NCI-H1105 (cell line): ENCODE measurements at regions not wholly inside any gene's neighbourhood (a gene's known extent, or its start where the extent isn't known, plus 50 kb on each side); places are given as distances from the start of the nearest gene placed in this dataset.
"Not testable (repeated sequence)": the region's sequence is repeated elsewhere in the genome, so short reads cannot be mapped to it uniquely, and the experiment has no call there.

Experiments
- DNase-seq: peaks from one replicate; lab custom pipeline; 2025; lab: John Stamatoyannopoulos, UW

GRCh38 chrX:6990552-6991193, 156.8 kb upstream of the STS start:
- no peak for DNase-seq

DNA sequence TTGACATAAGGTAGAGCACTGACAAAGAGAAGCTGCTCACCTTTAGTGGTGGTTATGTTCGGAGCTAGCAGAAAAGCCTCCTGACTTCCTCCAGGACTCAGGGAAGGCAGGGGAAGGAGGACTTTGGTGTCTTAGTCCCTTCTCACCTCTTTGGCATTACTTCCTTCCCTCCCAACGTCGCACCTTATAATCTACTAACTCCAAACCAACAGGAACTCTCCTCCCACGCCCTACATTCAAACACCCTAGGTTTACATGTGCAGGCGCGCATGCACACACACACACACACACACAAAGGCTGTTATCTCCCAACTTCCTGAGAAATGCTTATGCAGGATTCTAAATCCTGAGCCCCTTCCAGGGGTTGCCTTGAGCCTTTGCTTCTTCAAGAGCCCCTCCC, 157.7 kb upstream of the STS start:
- no peak for DNase-seq

- DNase-seq, result not testable (repeated sequence)
Observed at GRCh38 chrX:6988694-6989093, 158.8 kb upstream of the STS start.

GRCh38 chrX:6986915-6987314, 160.6 kb upstream of the STS start:
- DNase-seq, result no peak

DNA sequence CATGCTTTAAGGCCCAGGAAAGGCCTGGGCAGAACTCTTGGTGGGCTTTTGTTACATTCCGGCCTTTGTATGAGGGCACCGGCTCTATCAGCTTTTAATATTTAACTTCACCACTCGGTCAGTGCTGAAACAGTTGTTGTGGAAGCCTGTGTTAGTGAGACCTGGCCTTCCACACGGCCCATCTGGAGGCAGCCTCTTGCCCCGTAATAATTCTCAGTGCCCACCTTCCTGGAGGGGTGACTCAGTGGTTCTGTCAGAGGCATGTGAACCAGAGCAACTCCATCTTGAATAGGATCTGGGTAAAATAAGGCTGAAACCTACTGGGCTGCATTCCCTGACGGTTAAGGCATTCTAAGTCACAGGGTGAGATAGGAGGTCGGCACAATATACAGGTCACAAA, 162.0 kb upstream of the STS start:
- no peak for DNase-seq

GRCh38 chrX:6983207-6983955, 164.1 kb upstream of the STS start:
- no peak for DNase-seq

- DNase-seq, result no peak
Observed at GRCh38 chrX:6981718-6982406, 165.7 kb upstream of the STS start.

DNA sequence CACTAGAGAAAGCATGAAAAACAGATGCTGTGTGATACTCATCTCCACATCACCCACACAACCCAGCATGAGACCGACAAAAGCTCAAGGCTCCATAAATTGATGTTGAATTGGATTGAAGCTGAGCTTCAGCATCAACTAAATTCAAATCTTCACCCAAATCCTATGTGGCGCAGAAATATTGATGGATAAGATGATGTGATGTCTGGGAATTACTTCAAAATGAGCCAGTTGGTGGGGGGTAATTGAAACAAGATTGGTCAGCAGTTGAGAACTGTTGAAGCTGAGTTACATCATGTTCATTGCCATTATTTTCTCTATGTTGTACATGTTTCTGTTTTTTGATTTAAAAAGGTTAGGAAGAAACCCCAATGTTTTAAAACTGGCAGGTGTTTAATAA, 166.5 kb upstream of the STS start:
- no peak for DNase-seq

DNA sequence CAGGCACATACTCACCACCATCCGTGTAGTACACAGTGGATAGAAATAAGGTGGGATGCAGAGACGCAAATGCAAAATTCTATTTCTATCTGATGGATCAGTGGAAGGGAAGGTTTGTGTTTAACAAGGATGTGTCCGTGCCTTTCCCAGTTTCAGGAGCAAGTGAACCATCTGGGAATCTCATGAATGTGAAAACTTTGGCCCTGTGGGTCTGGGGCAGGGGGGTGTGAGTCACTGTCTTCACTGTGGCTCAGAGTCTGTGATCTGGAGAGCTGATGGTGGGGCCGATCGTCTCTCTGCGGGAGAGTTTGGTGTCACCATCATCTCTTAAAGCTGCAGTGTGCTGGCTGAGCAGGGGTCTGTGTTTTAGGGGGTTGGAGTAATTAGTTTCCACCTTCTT, 179.3 kb upstream of the STS start:
- no peak for DNase-seq

- DNase-seq, result no peak
Observed at GRCh38 chrX:6965729-6966128, 181.8 kb upstream of the STS start.

DNA sequence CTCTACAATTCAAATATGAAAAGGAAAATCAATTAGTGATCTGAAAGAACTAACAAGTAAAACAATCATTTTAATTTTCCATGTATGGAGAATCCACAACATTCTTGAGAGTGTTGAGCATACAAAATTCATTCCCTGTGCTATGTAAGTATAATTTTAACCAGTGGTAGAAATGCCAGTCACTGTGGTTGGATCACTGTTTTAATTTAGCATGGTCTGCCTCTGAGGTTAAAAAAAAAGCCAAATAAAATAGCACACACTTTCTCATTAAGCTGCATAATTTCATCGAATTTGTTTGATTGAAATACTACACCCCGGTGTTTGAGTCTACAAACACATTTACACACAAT, 185.5 kb upstream of the STS start:
- DNase-seq, result no peak

DNA sequence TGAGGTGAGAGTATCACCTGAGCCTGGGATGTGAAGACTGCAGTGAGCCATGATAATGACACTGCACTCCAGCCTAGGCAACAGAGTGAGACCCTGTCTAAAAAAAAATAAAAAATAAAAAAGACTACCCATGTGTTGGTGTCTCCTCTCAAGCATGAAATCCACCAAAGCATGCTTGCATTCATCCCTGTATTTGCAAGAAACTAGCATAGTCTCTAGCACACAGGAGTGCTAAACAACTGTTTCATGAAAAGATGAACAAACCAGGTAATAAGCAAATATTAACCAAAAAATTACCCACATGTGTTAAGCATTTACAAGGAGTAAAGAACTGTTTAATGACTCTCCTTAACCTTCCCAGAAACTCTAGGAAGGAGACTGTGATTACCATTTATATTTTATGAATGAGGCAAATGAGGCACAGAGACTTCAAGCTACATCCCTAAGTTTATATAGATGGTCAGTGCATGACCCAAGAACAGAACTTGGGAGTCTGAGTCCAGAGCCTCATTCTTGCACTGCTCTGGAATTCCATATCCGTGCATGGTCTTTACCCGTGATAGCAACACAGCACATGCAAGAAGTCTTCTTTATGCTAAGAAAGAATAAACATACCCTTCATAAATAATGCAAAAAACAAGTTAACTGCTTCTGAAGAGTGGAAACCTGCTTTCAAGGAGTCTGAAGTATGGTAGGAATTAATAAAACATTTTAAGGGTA, 186.1 kb upstream of the STS start:
- no peak for DNase-seq

DNA sequence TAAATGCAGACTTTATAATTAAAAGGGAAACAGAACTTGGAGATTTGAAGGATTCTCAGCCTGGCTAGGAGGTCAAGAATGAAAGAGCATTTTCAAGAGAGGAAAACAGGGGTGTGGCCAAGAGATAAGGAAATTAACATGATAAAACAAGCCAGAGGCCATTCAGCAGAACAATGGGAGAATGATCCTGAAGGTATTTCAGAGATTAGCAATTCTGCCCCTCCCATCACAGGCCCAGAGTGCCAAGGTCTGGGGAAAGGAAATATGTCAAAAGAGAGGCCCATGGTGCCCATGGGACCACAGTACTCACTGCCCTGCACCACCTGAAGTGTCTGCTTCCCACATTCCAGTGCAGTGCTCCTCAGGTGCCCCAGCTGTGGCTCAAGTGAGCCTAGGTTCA, 188.5 kb upstream of the STS start:
- DNase-seq, result no peak

DNA sequence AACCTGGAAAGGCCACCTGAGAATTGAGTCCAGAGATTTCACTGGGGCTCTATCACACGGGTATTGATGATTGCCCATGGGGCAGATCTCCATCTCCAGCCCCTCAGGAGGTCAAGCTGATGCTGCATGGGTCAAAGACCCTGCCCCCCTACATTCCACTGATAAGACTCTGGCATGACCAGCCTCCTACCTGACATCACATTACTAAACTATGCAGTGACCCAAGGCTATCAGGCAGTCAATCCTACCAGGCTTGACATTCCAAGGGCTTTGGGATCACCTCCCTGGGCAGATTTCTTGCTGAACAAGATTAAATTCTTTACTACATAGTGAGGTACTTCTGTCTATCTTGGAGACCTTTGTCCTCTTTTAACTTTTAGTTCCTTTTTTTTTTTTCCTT, 192.7 kb upstream of the STS start:
- DNase-seq, result no peak

GRCh38 chrX:6946168-6946567, 201.3 kb upstream of the STS start:
- DNase-seq, result no peak

- DNase-seq, result no peak
Observed at GRCh38 chrX:6941041-6941440, 206.5 kb upstream of the STS start.

DNA sequence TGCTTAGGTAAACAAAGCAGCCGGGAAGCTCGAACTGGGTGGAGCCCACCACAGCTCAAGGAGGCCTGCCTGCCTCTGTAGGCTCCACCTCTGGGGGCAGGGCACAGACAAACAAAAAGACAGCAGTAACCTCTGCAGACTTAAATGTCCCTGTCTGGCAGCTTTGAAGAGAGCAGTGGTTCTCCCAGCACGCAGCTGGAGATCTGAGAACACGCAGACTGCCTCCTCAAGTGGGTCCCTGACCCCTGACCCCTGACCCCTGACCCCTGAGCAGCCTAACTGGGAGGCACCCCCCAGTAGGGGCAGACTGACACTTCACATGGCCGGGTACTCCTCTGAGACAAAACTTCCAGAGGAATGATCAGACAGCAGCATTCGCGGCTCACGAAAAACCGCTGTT, 214.6 kb upstream of the STS start:
- DNase-seq, result not testable (repeated sequence)

DNA sequence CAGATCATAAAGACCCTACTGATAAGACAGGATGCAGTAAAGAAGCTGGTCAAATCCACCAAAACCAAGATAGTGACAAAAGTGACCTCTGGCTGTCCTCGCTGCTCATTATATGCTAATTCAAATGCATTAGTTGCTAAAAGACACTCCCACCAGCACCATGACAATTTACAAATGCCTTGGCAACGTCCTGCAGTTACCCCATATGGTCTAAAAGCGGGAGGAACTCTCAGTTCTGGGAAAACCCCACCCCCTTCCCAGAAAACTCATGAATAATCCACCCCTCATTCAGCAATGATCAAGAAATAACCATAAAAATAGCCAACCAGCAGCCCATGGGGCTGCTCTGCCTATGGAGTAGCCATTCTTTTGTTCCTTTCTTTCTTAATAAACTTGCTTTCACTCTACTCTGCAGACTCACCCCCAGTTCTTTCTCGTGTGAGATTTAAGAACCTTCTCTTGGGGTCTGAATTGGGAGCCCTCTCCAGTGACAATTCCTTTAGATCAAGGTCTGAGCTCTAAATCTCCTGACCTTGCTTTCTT, 217.1 kb upstream of the STS start:
- no peak for DNase-seq

DNA sequence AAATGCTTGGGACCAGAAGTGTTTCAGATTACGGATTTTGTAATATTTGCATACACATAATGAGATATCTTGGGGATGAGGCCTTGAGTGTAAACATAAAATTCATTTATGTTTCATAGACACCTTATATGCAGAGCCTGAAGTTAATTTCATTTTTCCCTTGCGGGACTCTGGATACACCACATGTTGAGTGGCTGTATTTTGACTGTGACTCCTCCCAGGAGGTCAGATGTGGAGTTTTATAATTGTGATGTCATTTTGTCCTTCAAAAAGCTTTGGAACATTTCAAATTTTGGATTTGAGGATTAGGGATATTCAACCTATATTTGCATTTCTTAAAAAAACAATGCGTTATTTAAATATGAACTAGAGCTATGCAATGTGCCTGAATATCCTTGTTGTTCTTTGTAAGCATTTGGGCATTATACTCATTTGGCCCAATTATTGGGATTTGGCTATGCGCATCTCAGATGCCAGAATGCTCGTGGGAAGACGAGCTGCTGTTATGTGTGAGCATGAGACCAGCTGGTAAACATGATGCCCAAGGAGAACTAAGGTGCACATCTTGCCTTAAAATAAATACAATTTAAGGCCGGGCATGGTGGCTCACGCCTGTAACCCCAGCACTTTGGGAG, 223.0 kb upstream of the STS start:
- DNase-seq, result no peak

GRCh38 chrX:6917666-6918065, 229.8 kb upstream of the STS start:
- no peak for DNase-seq

DNA sequence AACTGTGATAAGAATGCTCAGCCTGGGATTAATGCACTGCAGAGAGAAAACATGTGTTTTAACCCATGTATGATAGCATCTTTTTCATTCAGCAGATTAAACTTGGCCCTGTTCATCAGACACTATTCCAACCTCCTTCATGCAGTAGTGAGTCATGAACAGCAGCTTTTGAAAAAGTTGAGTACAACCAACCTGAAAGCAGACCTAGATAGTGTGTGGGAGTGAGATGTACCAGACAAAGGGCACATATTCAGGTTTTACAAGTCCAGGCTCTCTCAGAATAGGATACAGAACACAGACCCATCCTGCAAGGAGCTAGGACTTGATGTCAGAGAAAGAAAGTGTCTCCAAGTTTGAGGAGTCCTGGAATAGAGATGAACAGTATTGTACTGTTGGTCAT, 237.3 kb upstream of the STS start:
- no peak for DNase-seq

DNA sequence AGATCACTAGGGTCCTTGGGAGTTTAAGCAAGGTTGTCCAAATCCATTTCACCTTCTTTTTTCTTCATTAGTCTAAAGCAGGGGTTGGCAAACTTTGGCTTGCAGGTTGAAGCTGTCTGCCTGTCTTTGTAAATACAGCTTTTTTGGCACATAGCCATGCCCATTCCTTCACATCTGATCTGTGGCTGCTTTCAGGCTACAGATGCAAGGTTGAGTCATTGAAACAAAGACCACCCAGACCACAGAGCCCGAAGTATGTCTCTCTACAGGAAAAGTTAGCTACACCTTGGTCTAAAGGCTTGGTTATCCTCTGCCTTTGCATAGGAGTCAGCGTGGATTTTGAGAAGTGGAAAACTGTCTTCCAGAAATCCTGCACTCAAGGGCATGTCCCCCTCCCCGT, 238.1 kb upstream of the STS start:
- no peak for DNase-seq
